SJSA1 (cell line): ENCODE measurements at regions not wholly inside any gene's neighbourhood (a gene's known extent, or its start where the extent isn't known, plus 50 kb on each side); places are given as distances from the start of the nearest gene placed in this dataset.

Experiments
- DNase-seq, 2 experiments: peaks; one replicate each; pipeline ENCODE4 v3.0.0-alpha.2; 2015 to 2020; ENCODE audit warnings: low spot score in 2 of 2, low read depth in 1 of 2
- H3K27ac ChIP-seq: fragments of 250-450 bp; sonication (Bioruptor Pico); 2 replicates; pipeline ENCODE4 v1.5.1; 2020; ENCODE audit warnings: mild to moderate bottlenecking, moderate library complexity
- H3K27me3 ChIP-seq: fragments of 250-450 bp; sonication (Bioruptor Pico); replicated peaks from 2 replicates; pipeline ENCODE4 v1.5.1; 2020; ENCODE audit warnings: mild to moderate bottlenecking, moderate library complexity
- H3K36me3 ChIP-seq: fragments of 250-450 bp; sonication (Bioruptor Pico); 2 replicates; pipeline ENCODE4 v1.5.1; 2020; ENCODE audit warnings: mild to moderate bottlenecking
- H3K4me1 ChIP-seq: fragments of 250-450 bp; sonication (Bioruptor Pico); replicated peaks from 2 replicates; pipeline ENCODE4 v1.6.1; 2021; ENCODE audit warnings: mild to moderate bottlenecking
- H3K4me3 ChIP-seq: fragments of 250-450 bp; sonication (Bioruptor Pico); 2 replicates; pipeline ENCODE4 v1.5.1; 2020; ENCODE audit warnings: mild to moderate bottlenecking
- H3K9me3 ChIP-seq: fragments of 250-450 bp; sonication (Bioruptor Pico); replicated peaks from 2 replicates; pipeline ENCODE4 v1.5.1; 2020; ENCODE audit warnings: mild to moderate bottlenecking

DNA sequence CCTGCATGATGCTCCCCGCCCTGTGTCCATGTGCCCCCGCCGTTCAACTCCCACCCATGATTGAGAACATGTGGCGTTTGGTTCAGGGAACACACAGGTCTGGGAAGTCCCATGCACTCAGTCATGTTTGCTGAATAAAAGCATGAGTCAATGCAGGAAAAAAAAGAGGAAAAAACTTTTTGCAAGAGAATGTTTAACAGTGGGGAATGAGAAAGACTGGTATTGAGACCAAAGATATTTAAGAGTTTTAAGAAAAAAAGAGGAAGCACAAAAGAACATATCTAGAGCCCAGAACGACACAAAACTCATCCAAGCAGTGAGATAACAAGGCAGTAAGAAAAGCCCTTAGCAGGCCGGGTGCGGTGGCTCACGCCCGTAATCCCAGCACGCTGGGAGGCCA, 279.2 kb upstream of the THSD7B start:
- H3K9me3 ChIP-seq: no peaks in the 10 kb centered on the region
- H3K27ac ChIP-seq: no peak overlapping the region
- H3K36me3 ChIP-seq: no peaks in the 10 kb centered on the region
- H3K4me1 ChIP-seq: no peaks in the 10 kb centered on the region
- no peak for DNase-seq
- no peaks in the 10 kb centered on the region; the same call in 1 of the 2 replicates for H3K27me3 ChIP-seq
- H3K4me3 ChIP-seq: no peak overlapping the region

DNA sequence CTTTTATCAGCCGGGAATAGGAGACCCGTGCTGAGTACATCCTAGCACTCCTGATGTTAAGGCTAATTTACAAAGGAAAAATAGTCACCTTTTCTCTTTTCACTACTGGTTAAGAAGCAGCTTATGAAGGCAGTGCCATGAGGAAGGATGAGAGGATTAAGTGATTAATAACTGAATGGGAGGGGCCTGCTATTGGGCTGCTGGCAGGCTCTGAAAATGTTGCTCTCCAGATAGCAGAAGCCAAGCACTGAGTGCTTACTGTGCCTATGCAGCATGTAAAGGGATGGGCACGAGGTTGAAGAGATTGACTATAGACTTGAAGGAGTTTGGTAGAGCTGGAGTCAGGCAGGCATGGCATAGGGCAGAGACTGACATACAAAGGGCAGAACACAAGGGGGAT, 282.4 kb upstream of the THSD7B start:
- no peaks in the 10 kb centered on the region for H3K9me3 ChIP-seq
- no peak overlapping the region for H3K4me3 ChIP-seq
- H3K36me3 ChIP-seq: no peaks in the 10 kb centered on the region
- DNase-seq: no peak
- no peaks in the 10 kb centered on the region; the same call in 1 of the 2 replicates for H3K27me3 ChIP-seq
- no peak overlapping the region for H3K27ac ChIP-seq
- H3K4me1 ChIP-seq: no peaks in the 10 kb centered on the region

DNA sequence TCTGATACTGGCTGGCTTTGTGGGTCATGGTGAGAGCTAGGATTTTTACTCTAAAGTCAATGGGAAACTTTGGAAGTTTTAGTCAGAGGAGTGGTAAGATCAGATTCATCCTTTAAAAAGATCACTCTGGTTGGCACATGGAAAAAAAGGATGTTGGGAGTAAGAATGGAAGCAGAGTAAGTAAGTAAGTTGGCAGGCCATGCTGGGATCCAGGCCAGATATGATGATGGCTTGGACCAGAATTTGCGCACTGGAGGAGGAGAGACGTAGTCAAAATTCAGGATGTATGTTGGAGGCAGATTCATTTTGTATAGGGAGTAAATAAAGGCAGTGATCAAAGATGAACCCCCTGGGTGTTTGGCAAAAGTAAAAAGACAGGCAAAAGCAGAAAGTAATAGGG, 283.3 kb upstream of the THSD7B start:
- no peak overlapping the region for H3K4me3 ChIP-seq
- no peak overlapping the region for H3K27ac ChIP-seq
- no peak for DNase-seq

DNA sequence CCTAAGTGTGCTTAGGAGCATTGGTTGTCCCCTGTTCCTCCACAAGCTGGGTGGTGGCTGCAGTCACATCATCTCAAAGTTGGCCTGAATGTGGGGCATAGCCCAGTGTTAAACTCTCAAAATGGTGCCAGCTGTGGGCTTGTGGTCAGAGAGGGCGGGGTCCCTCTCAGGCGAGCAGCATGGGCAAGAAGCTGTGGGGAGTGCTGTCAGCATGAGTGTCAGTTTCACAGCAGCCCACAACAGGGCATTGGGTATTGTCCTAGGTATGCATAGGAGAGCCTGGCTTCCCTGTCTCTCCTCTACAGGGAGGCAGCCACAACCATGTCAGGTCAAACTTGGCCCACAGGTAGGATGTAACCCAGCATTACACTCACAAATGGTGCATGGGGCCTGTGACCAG, 285.6 kb upstream of the THSD7B start:
- no peak overlapping the region for H3K27ac ChIP-seq
- H3K36me3 ChIP-seq: no peaks in the 10 kb centered on the region
- no peaks in the 10 kb centered on the region; the same call in 1 of the 2 replicates for H3K27me3 ChIP-seq
- no peak for DNase-seq
- no peaks in the 10 kb centered on the region for H3K4me1 ChIP-seq
- no peak overlapping the region for H3K4me3 ChIP-seq
- H3K9me3 ChIP-seq: no peaks in the 10 kb centered on the region

More for the DNA sequence above, 283.3 kb upstream of the THSD7B start:
- Histone ChIP-seq H3K4me1 (no peaks in the 10 kb centered on the region), H3K27me3 (no peaks in the 10 kb centered on the region; the same call in 1 of the 2 replicates), H3K9me3 (no peaks in the 10 kb centered on the region), H3K36me3 (no peaks in the 10 kb centered on the region)

DNA sequence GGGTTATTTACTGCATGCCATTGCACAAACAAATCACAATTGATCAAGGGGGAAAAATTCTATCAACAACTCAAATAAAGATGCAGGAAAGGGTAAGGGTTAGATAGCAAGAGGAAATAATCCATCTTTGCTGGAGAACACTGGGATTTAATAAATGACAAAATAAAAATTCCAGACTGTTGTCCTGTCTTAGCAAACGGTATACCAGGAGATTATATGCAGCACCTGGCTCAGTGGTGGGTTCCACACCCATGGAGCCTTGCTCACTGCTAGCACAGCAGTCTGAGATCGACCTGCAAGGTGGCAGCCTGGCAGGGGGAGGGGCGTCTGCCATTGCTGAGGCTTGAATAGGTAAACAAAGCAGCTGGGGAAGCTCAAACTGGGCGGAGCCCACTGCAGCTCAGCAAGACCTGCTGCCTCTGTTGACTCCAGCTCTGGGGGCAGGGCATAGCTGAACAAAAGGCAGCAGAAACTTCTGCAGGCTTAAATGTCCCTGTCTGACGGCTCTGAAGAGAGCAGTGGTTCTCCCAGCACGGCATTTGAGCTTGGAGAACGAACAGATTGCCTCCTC, 296.5 kb upstream of the THSD7B start:
- Histone ChIP-seq H3K27ac (no peak overlapping the region), H3K4me3 (no peak overlapping the region), H3K36me3 (no peaks in the 10 kb centered on the region), H3K9me3 (no peaks in the 10 kb centered on the region), H3K4me1 (no peaks in the 10 kb centered on the region), H3K27me3 (no peaks in the 10 kb centered on the region)
- no peak for DNase-seq

DNA sequence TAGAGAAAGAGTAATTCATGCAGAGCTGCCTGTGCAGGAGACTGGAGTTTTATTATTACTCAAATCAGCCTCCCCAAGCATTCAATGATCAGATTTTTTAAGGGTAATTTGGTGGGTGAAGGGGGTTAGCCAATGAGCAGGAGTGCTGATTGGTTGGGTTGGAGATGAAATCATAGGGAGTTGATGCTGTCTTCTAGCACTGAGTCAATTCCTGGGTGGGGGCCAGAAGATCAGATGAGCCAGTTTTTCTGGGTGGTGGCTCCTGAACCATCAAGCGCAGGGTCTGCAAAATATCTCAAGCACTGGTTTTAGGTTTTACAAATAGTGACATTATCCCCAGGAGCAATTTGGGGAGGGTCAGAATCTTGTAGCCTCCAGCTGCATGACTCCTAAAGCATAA, 312.8 kb upstream of the THSD7B start:
- Histone ChIP-seq H3K9me3 (no peaks in the 10 kb centered on the region; the same call in 1 of the 2 replicates), H3K4me3 (no peak overlapping the region), H3K4me1 (no peaks in the 10 kb centered on the region), H3K27me3 (no peaks in the 10 kb centered on the region), H3K27ac (no peak overlapping the region), H3K36me3 (no peaks in the 10 kb centered on the region)
- DNase-seq: no peak

DNA sequence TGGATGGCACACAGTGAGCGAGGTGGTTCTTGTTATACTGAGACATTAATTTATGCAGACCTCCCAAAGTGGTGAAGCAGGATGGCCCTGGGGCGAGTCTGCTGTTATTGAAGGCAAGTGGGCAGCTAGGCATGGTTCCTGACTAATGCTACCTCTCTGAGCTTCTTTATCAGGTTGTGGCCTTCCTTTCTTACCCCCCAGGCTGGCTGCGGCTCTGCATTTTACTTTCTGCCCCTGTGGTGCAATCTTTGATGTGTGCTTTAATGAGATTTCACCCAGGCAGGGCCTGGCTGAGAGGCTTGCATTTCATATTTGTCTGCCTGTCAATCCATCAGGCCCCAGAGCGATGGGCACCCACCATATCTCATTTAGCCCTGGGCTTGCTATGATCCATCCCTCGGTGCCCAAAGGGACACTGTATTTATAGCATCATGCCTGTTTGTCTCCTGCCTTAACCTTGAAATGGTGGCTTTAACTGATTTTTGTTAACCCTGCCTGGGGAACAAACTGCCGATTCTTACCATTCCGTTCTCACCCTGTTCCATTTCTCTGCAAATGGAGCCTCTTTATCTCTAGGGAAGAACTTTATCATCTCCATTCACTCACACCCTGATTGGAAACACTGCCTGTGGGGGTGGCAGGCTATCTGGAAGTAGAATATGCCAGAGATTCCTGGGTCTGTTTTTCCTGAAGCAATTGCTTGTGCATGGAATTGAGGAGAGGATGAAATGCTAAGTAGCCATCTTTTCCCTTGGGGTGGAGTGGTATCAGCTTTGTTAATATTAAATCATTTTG, 316.2 kb upstream of the THSD7B start:
- H3K9me3 ChIP-seq: no peaks in the 10 kb centered on the region; the same call in 1 of the 2 replicates

DNA sequence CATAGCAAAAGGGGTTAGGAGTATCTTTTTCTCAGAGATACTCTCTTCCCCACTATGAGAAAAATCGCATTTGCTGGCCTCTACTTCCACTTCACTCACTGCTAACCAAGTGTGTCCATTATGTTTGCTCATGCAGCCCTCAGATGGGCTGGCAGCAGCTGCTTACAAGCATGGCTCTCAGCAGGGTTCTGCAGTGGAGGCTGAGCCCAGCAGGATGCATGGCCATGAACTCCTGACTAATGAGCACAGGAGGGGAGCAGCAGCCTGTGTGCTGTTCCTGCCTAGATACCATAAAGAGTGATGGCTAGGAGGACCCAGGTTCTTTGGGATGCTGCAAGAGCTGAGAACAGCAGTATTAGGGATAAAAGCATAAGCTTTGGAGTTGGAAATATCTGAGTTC, 316.9 kb upstream of the THSD7B start:
- Histone ChIP-seq H3K4me1 (no peaks in the 10 kb centered on the region), H3K36me3 (no peaks in the 10 kb centered on the region), H3K27me3 (no peaks in the 10 kb centered on the region), H3K9me3 (no peaks in the 10 kb centered on the region; the same call in 1 of the 2 replicates), H3K27ac (no peak overlapping the region), H3K4me3 (no peak overlapping the region)
- no peak for DNase-seq

More for the DNA sequence above, 316.2 kb upstream of the THSD7B start:
- DNase-seq: no peak
- H3K4me3 ChIP-seq: no peak overlapping the region
- H3K36me3 ChIP-seq: no peaks in the 10 kb centered on the region
- H3K27me3 ChIP-seq: no peaks in the 10 kb centered on the region
- no peaks in the 10 kb centered on the region for H3K4me1 ChIP-seq
- no peak overlapping the region for H3K27ac ChIP-seq

DNA sequence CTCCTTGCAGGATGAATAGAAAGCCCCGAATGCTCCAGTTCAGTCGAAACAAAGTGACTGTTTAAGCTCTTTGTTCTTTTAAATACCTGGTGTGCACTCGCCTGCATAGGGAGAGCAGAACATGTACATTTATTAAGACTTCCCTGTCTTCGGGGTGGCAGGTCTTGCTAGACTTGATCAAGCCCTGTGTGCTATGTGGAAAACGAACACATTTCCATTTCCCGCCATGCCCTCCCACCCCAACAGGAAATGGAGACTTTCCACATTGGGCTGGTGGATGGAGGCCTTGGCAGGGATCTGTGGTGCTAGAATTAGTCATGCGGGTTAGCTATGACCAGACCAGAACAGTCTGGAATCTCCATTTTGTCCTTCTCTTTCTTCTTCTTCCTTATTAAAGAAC, 321.0 kb upstream of the THSD7B start:
- H3K27ac ChIP-seq: no peak overlapping the region
- no peaks in the 10 kb centered on the region for H3K4me1 ChIP-seq
- no peaks in the 10 kb centered on the region for H3K27me3 ChIP-seq
- H3K36me3 ChIP-seq: no peaks in the 10 kb centered on the region
- DNase-seq: no peak
- no peaks in the 10 kb centered on the region for H3K9me3 ChIP-seq
- no peak overlapping the region for H3K4me3 ChIP-seq

DNA sequence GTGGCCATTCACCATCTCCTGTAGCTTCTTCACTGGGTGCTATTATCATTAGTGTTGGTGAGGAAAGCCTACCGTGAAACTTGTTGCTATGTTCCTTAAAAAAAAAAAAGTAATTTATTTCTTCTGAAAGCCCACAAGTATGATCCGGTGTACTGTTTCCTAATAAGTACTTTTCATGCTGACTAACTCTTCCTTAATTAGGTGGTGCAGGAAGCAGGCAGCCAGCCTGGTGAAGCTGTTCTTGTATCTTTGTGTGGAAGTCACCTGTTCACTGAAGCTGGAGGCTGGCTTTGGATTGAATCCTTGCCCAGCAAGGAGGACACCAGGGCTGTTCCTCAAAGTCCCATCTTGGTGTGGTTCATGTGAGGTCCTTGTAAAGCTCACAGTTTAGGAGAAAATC, 321.7 kb upstream of the THSD7B start:
- Histone ChIP-seq H3K4me1 (no peaks in the 10 kb centered on the region), H3K27me3 (no peaks in the 10 kb centered on the region), H3K4me3 (no peak overlapping the region)

DNA sequence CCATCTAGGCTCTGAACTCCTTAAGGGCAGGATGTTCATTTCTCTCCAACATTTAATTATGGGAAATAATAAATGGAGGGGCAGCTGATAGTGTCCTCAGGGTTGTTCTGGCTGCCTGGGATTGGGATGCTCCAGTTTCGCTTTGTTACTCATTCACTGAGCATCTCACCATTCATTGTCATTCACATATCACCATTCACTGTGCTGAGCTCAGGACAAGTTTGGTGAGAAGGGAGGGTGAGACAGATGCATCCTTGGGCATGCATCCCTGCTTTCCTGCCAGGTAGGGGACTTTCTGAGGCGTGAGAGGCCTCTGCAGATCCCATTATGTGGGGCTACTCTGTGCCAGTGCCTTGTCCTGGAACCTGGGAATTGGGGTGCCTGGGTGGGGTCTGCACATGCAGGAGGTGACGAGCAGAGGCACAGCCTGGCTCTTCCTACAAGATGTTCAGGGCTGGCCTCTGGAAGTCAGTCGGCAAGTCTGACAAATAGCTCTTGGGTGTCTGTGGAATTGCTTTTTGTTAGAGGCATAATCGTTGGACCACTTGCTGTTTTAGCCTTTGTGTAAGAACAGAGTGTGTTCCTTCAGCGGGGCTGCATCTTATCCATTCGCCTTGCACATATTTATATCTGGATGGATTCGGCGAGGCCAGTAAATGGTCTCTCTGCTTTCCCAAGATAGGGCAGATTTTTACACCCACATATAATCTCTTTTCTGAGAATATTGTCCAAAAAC, 323.2 kb upstream of the THSD7B start:
- H3K36me3 ChIP-seq: no peaks in the 10 kb centered on the region
- no peak overlapping the region for H3K27ac ChIP-seq
- no peaks in the 10 kb centered on the region for H3K9me3 ChIP-seq
- no peaks in the 10 kb centered on the region for H3K27me3 ChIP-seq
- no peak for DNase-seq
- H3K4me1 ChIP-seq: no peaks in the 10 kb centered on the region
- H3K4me3 ChIP-seq: no peak overlapping the region

More for the DNA sequence above, 321.7 kb upstream of the THSD7B start:
- no peak for DNase-seq
- Histone ChIP-seq H3K9me3 (no peaks in the 10 kb centered on the region), H3K27ac (no peak overlapping the region), H3K36me3 (no peaks in the 10 kb centered on the region)

DNA sequence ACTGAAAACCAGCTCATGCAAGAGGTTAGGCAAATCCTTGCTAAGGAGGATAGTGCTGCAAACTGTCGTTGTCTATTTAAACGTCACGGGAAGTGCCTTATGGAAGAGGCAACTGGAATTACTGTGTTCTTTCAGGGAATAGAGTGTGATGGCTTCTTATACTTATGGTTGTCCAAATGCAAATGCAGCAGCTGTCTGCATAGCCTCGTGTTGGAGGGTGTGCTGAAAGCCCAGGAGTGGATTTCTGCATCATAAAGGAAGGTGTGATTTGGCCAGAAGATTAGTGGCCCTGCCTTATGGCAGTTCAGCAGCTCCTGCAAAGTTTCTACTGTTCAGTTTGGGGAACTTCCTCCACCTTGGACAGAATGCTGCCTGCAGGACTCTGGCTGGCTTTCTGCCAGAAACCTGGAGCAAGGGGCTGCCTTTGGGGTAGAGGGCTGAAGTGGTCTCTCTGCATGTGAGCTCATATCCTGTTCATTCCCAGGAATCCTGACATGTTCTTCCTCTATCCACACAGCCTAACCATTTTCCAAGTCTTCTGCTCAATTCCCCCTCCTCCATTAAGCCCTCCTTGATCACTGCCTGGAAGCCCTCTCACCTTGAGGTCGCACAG, 321.2 kb upstream of the CXCR4 start:
- Histone ChIP-seq H3K36me3 (no peaks in the 10 kb centered on the region), H3K9me3 (no peaks in the 10 kb centered on the region), H3K27me3 (no peaks in the 10 kb centered on the region), H3K27ac (no peak overlapping the region), H3K4me3 (no peak overlapping the region), H3K4me1 (no peaks in the 10 kb centered on the region)
- no peak for DNase-seq

DNA sequence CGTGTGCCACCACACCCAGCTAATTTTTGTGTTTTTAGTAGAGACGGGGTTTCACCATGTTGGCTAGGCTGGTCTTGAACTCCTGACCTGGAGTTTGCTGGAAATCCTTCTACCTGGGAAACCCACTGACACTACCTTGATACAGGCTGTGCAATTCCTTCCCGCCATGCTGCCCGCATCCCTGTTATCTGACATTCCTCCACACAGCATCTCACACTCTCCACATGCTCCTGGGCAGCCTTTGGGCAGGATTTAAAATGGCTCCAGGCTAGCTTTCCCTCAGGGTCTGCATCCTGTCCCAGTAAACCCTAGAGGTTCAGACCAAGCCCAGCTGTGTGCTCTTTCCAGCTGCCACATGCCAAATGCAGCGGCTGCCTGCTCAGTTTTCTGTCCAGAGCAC, 319.5 kb upstream of the CXCR4 start:
- Histone ChIP-seq H3K27ac (no peak overlapping the region), H3K36me3 (no peaks in the 10 kb centered on the region), H3K27me3 (no peaks in the 10 kb centered on the region), H3K9me3 (no peaks in the 10 kb centered on the region), H3K4me3 (no peak overlapping the region), H3K4me1 (no peaks in the 10 kb centered on the region)
- no peak for DNase-seq

DNA sequence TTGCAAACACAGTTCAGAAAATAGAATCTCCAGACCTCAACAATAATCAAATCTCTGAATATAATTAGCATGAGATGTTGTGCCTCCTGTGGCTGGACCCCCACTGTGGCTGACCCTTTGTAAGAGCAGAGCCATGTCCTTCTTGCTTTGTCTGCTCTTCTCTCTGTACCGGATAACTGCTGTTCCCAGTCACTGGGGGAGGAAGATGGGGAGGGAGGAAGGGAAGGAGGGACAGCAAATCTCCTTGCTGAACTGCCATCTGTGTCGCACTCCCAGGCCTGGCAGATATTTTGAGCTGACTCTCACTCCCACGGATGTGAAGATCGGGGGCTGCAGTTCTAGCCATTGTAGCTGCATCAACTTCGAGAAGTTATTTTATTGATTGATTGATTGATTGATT, 319.0 kb upstream of the CXCR4 start:
- Histone ChIP-seq H3K4me1 (no peaks in the 10 kb centered on the region), H3K27ac (no peak overlapping the region), H3K27me3 (no peaks in the 10 kb centered on the region), H3K4me3 (no peak overlapping the region), H3K36me3 (no peaks in the 10 kb centered on the region), H3K9me3 (no peaks in the 10 kb centered on the region)
- DNase-seq: no peak
